Liver (tissue), 8 donors: ENCODE measurements at regions not wholly inside any gene's neighbourhood (a gene's known extent, or its start where the extent isn't known, plus 50 kb on each side); places are given as distances from the start of the nearest gene placed in this dataset.
A peak's percentile ranks its signal among the peaks of the same experiment; 100 is the strongest.

ENCODE experiments used
- DNase-seq: peaks from one replicate; pipeline ENCODE4 v3.0.0-alpha.2; 2017; ENCODE audit warnings: low spot score
- H3K27ac ChIP-seq, 2 donors: one replicate each; pipeline ENCODE4 v1.7.0; 2013; ENCODE audit warnings: inconsistent platforms in 2 of 2, low read length in 2 of 2, control low read depth in 1 of 2, low read depth in 1 of 2, mild to moderate bottlenecking in 1 of 2
- H3K27me3 ChIP-seq, 4 donors: one replicate each; pipeline versions ENCODE4 v1.6.1 to v1.7.0; 2013; ENCODE audit warnings: low read length in 3 of 4, inconsistent platforms in 1 of 4, mild to moderate bottlenecking in 1 of 4, moderate library complexity in 1 of 4; ENCODE audit not compliant: control insufficient read depth in 4 of 4, insufficient read depth in 4 of 4
- H3K36me3 ChIP-seq, 4 donors: one replicate each; pipeline versions ENCODE4 v1.6.1 to v1.7.0; 2013; ENCODE audit warnings: low read length in 3 of 4, mild to moderate bottlenecking in 3 of 4, low read depth in 1 of 4, moderate library complexity in 1 of 4; ENCODE audit not compliant: control insufficient read depth in 4 of 4, insufficient read depth in 3 of 4
- H3K4me1 ChIP-seq, 4 donors: one replicate each; pipeline versions ENCODE4 v1.6.1 to v1.7.0; 2013; ENCODE audit warnings: low read length in 3 of 4, mild to moderate bottlenecking in 3 of 4, moderate library complexity in 1 of 4; ENCODE audit not compliant: control insufficient read depth in 4 of 4, insufficient read depth in 4 of 4
- H3K4me3 ChIP-seq, 3 donors: one replicate each; pipeline versions ENCODE4 v1.6.1 to v1.7.0; 2013; ENCODE audit warnings: low read length in 3 of 3, control low read depth in 1 of 3, low read depth in 1 of 3, mild to moderate bottlenecking in 1 of 3
- H3K9ac ChIP-seq, 2 donors: one replicate each; pipeline ENCODE4 v1.7.0; 2013; ENCODE audit warnings: low read length in 2 of 2, mild to moderate bottlenecking in 2 of 2, moderate library complexity in 2 of 2, control low read depth in 1 of 2, low read depth in 1 of 2
- H3K9me3 ChIP-seq, 4 donors: one replicate each; pipeline versions ENCODE4 v1.6.1 to v1.7.0; 2013; ENCODE audit warnings: low read length in 3 of 4; ENCODE audit not compliant: control insufficient read depth in 4 of 4
- ATF3 ChIP-seq: IDR thresholded peaks from 2 replicates; pipeline ENCODE4 v1.6.1; 2016; ENCODE audit warnings: antibody characterized with exemption
- CTCF ChIP-seq: fragments of 150-350 bp; IDR thresholded peaks from 2 replicates; pipeline ENCODE4 v1.5.1; 2017; ENCODE audit warnings: improper control_type of control experiment, low read depth, low read length; ENCODE audit not compliant: missing input control
- EGR1 ChIP-seq, 2 donors: IDR thresholded peaks; 2 replicates each; pipeline ENCODE4 v1.6.1; 2016 to 2018; ENCODE audit warnings: antibody characterized with exemption in 2 of 2, low read depth in 2 of 2
- FOXA1 ChIP-seq: IDR thresholded peaks from 2 replicates; pipeline ENCODE4 v1.6.1; 2016; ENCODE audit warnings: antibody characterized with exemption
- FOXA2 ChIP-seq: IDR thresholded peaks from 2 replicates; pipeline ENCODE4 v1.6.1; 2016; ENCODE audit warnings: antibody characterized with exemption
- GABPA ChIP-seq, 2 donors: IDR thresholded peaks in 1 of 2; conservative IDR thresholded peaks in 1 of 2; 2 replicates each; pipeline ENCODE4 v1.6.1; 2016; ENCODE audit warnings: antibody characterized with exemption in 2 of 2, mild to moderate bottlenecking in 1 of 2, moderate library complexity in 1 of 2
- HNF4A ChIP-seq, 2 donors: conservative IDR thresholded peaks; 2 replicates each; pipeline ENCODE4 v1.6.1; 2016; ENCODE audit warnings: antibody characterized with exemption in 2 of 2, mild to moderate bottlenecking in 2 of 2
- HNF4G ChIP-seq: IDR thresholded peaks from 2 replicates; pipeline ENCODE4 v1.6.1; 2016; ENCODE audit warnings: antibody characterized with exemption
- JUND ChIP-seq, 2 donors: IDR thresholded peaks; 2 replicates each; pipeline ENCODE4 v1.6.1; 2016; ENCODE audit warnings: antibody characterized with exemption in 2 of 2
- NR2F2 ChIP-seq: IDR thresholded peaks from 2 replicates; pipeline ENCODE4 v1.6.1; 2016; ENCODE audit warnings: antibody characterized with exemption
- RAD21 ChIP-seq, 2 donors: IDR thresholded peaks; 2 replicates each; pipeline ENCODE4 v1.6.1; 2016; ENCODE audit warnings: antibody characterized with exemption in 2 of 2, mild to moderate bottlenecking in 2 of 2
- RXRA ChIP-seq, 2 donors: IDR thresholded peaks; 2 replicates each; pipeline ENCODE4 v1.6.1; 2017 to 2018; ENCODE audit warnings: antibody characterized with exemption in 2 of 2, mild to moderate bottlenecking in 1 of 2
- SP1 ChIP-seq: IDR thresholded peaks from 2 replicates; pipeline ENCODE4 v1.6.1; 2018; ENCODE audit warnings: antibody characterized with exemption, mild to moderate bottlenecking
- TAF1 ChIP-seq: conservative IDR thresholded peaks from 2 replicates; pipeline ENCODE4 v1.6.1; 2016; ENCODE audit warnings: antibody characterized with exemption, mild to moderate bottlenecking
- YY1 ChIP-seq: IDR thresholded peaks from 2 replicates; pipeline ENCODE4 v1.6.1; 2016; ENCODE audit warnings: antibody characterized with exemption, mild to moderate bottlenecking
- WGBS: extraction: QIAGEN DNeasy Blood & Tissue Kit; methylation state at CpG from one replicate; pipeline ENCODE4 v1.1.7; 2013; 5-methylcytosine and 5-hydroxymethylcytosine counted together
- TF ChIP-seq, protein P1 (sequence below): IDR thresholded peaks from 2 replicates; pipeline ENCODE4 v1.6.1; 2016; ENCODE audit warnings: antibody characterized with exemption
- TF ChIP-seq, protein P2 (sequence below): IDR thresholded peaks from 2 replicates; pipeline ENCODE4 v1.6.1; 2016; ENCODE audit warnings: antibody characterized with exemption
- TF ChIP-seq, protein P3 (sequence below): IDR thresholded peaks from 2 replicates; pipeline ENCODE4 v1.6.1; 2016; ENCODE audit warnings: antibody characterized with exemption, mild to moderate bottlenecking
- donor health status: healthy.
- donor health status: healthy.
- donor health status: healthy.
- donor health status: healthy.
- donor health status: healthy.

DNA sequence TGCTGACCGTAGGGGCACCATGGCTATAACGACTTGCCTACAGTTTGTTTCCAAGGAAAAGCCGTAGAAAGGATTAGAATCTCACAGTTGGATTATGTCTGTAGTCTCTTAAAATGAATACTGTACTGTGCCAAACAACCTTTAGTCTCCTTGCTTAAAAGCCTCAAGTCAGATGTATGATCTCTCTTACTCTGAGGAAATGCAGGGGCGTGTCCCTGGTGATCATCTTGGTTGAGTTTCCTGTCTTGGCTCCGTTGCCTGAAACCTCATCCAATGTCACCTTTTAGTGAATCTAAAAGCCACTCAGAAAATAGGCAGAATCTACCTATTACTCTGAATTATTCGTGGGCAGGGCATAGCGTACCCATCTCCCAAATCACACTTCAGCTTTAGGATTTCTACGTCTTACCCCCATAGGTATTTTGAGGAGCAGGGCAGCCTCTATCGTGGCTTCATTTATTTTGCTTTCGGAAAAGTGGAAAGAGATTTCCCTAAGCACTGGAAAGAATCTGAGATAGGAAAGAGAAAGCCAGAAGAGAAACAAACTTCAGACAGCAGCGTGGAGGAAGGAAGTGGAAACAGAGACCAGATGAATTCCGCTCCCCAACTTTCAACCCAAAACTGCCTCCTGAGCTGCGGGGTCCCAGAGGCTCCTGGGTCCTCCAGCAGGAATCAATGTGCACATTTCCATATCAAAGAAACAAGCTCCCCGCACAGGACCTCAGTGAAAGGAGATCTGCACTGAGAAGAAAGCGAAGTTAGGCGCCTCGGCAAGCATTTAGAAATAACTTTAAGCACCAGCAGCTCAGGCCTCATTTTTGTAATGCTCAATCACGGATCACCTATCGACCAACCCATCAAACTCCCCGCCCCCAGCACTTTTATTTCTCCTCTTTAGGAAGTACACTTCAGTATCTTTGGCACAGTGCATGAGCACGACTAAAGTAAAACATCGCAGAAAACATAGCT lies 245.8 kb downstream of the ETS1 start:
- WGBS: 73% methylated on average over 22 of the region's 22 CpGs
- no peaks in the 10 kb centered on the region for H3K36me3 ChIP-seq
- H3K9ac ChIP-seq: no peak overlapping the region
- no peaks in the 10 kb centered on the region for H3K4me1 ChIP-seq
- no peak overlapping the region for H3K4me3 ChIP-seq
- H3K27ac ChIP-seq: peak overlapping the region in 1 of 2 donors; percentile 38
- TF ChIP-seq TAF1: no peak
- TF ChIP-seq RAD21 (IDR thresholded peaks at IDR 0.05): peak in 1 of 2 donors; percentile 19
- no peak for TF ChIP-seq JUND (IDR thresholded peaks at IDR 0.05)
- TF ChIP-seq, protein P1, sequence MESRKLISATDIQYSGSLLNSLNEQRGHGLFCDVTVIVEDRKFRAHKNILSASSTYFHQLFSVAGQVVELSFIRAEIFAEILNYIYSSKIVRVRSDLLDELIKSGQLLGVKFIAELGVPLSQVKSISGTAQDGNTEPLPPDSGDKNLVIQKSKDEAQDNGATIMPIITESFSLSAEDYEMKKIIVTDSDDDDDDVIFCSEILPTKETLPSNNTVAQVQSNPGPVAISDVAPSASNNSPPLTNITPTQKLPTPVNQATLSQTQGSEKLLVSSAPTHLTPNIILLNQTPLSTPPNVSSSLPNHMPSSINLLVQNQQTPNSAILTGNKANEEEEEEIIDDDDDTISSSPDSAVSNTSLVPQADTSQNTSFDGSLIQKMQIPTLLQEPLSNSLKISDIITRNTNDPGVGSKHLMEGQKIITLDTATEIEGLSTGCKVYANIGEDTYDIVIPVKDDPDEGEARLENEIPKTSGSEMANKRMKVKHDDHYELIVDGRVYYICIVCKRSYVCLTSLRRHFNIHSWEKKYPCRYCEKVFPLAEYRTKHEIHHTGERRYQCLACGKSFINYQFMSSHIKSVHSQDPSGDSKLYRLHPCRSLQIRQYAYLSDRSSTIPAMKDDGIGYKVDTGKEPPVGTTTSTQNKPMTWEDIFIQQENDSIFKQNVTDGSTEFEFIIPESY: no peak
- no peak for TF ChIP-seq HNF4G
- no peak for TF ChIP-seq YY1
- no peak for TF ChIP-seq FOXA2
- no peaks in the 10 kb centered on the region for H3K27me3 ChIP-seq
- no peaks in the 10 kb centered on the region for H3K9me3 ChIP-seq
- DNase-seq: no peak

DNA sequence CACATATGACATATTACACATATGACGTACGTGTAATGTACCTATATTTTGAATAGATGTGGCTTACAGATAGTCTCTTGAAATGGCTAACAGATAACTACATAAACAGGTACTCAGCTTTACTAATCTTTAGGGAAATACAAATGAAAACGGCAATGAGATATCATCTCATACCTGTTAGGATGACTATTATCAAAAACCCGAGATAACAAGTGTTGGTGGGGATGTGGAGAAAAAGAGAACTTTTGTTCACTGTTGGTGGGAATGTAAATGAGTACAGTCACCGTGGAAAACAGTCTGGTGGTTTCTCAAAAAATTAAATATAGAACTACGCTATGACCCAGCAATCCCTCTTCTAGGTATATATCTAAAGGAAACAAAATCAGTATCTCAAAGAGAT lies 247.6 kb downstream of the ETS1 start:
- no peak for DNase-seq
- no peaks in the 10 kb centered on the region for H3K9me3 ChIP-seq
- H3K27ac ChIP-seq: no peak overlapping the region
- no peaks in the 10 kb centered on the region for H3K36me3 ChIP-seq
- no peak overlapping the region for H3K4me3 ChIP-seq
- 84% methylated on average over 6 of the region's 6 CpGs for WGBS
- no peak overlapping the region for H3K9ac ChIP-seq
- peaks cover 0 to 4% (median 0%) of the 10 kb centered on the region in 4 donors for H3K4me1 ChIP-seq
- TF ChIP-seq RXRA (IDR thresholded peaks at IDR 0.05): no peak
- TF ChIP-seq ATF3: no peak
- no peak for TF ChIP-seq JUND (IDR thresholded peaks at IDR 0.05)
- TF ChIP-seq FOXA2: no peak
- no peak for TF ChIP-seq HNF4G
- TF ChIP-seq FOXA1: no peak
- no peak for TF ChIP-seq NR2F2
- TF ChIP-seq, protein P1: no peak
- TF ChIP-seq TAF1: no peak
- TF ChIP-seq, protein P2, sequence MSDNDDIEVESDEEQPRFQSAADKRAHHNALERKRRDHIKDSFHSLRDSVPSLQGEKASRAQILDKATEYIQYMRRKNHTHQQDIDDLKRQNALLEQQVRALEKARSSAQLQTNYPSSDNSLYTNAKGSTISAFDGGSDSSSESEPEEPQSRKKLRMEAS: no peak
- no peak for TF ChIP-seq GABPA (IDR thresholded peaks at IDR 0.05 in 1 of 2, conservative IDR thresholded peaks at IDR 0.05 in 1 of 2)
- TF ChIP-seq, protein P3, sequence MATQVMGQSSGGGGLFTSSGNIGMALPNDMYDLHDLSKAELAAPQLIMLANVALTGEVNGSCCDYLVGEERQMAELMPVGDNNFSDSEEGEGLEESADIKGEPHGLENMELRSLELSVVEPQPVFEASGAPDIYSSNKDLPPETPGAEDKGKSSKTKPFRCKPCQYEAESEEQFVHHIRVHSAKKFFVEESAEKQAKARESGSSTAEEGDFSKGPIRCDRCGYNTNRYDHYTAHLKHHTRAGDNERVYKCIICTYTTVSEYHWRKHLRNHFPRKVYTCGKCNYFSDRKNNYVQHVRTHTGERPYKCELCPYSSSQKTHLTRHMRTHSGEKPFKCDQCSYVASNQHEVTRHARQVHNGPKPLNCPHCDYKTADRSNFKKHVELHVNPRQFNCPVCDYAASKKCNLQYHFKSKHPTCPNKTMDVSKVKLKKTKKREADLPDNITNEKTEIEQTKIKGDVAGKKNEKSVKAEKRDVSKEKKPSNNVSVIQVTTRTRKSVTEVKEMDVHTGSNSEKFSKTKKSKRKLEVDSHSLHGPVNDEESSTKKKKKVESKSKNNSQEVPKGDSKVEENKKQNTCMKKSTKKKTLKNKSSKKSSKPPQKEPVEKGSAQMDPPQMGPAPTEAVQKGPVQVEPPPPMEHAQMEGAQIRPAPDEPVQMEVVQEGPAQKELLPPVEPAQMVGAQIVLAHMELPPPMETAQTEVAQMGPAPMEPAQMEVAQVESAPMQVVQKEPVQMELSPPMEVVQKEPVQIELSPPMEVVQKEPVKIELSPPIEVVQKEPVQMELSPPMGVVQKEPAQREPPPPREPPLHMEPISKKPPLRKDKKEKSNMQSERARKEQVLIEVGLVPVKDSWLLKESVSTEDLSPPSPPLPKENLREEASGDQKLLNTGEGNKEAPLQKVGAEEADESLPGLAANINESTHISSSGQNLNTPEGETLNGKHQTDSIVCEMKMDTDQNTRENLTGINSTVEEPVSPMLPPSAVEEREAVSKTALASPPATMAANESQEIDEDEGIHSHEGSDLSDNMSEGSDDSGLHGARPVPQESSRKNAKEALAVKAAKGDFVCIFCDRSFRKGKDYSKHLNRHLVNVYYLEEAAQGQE: no peak
- TF ChIP-seq CTCF: no peak
- no peak for TF ChIP-seq EGR1 (IDR thresholded peaks at IDR 0.05; ENCODE audit: low read depth in 2 of 2)
- TF ChIP-seq YY1: no peak
- TF ChIP-seq SP1: no peak
- no peak for TF ChIP-seq RAD21 (IDR thresholded peaks at IDR 0.05)
- no peak for TF ChIP-seq HNF4A (conservative IDR thresholded peaks at IDR 0.05)
- no peaks in the 10 kb centered on the region for H3K27me3 ChIP-seq
